H9 (cell line): ENCODE measurements at regions not wholly inside any gene's neighbourhood (a gene's known extent, or its start where the extent isn't known, plus 50 kb on each side); places are given as distances from the start of the nearest gene placed in this dataset.

ENCODE experiments used
- DNase-seq: peaks from one replicate; pipeline ENCODE4 v3.0.0-alpha.2; 2017
- H2AFZ ChIP-seq: one replicate; pipeline ENCODE4 v1.6.1; 2013; ENCODE audit warnings: mild to moderate bottlenecking, low read length, control low read depth, moderate library complexity
- H2AK5ac ChIP-seq: 2 replicates; pipeline ENCODE4 v1.6.1; 2013; ENCODE audit warnings: low read length, control low read depth, mixed read lengths; ENCODE audit not compliant: insufficient read length
- H2BK120ac ChIP-seq: one replicate; pipeline ENCODE4 v1.6.1; 2013; ENCODE audit warnings: low read depth, mild to moderate bottlenecking, low read length, control low read depth, inconsistent platforms; ENCODE audit not compliant: poor library complexity, severe bottlenecking
- H2BK12ac ChIP-seq: 2 replicates; pipeline ENCODE4 v1.6.1; 2013; ENCODE audit warnings: low read length, control low read depth, mixed read lengths, low read depth; ENCODE audit not compliant: insufficient read length
- H2BK15ac ChIP-seq: 2 replicates; pipeline ENCODE4 v1.6.1; 2013; ENCODE audit warnings: low read depth, low read length, control low read depth
- H2BK20ac ChIP-seq: one replicate; pipeline ENCODE4 v1.6.1; 2013; ENCODE audit warnings: low read depth, mild to moderate bottlenecking, low read length, control low read depth, inconsistent platforms; ENCODE audit not compliant: poor library complexity, severe bottlenecking
- H2BK5ac ChIP-seq: 2 replicates; pipeline ENCODE4 v1.6.1; 2013; ENCODE audit warnings: low read length, control low read depth, mixed read lengths; ENCODE audit not compliant: insufficient read length
- H3K14ac ChIP-seq: 2 replicates; pipeline ENCODE4 v1.6.1; 2013; ENCODE audit warnings: low read length, control low read depth; ENCODE audit not compliant: insufficient read depth
- H3K18ac ChIP-seq: 2 replicates; pipeline ENCODE4 v1.6.1; 2013; ENCODE audit warnings: low read depth, mild to moderate bottlenecking, mixed read lengths, low read length, control low read depth; ENCODE audit not compliant: insufficient read length
- H3K23ac ChIP-seq: 2 replicates; pipeline ENCODE4 v1.6.1; 2013; ENCODE audit warnings: low read length, control low read depth, mixed read lengths, low read depth; ENCODE audit not compliant: insufficient read length
- H3K23me2 ChIP-seq: 2 replicates; pipeline ENCODE4 v1.6.1; 2013; ENCODE audit warnings: low read depth, mild to moderate bottlenecking, mixed read lengths, low read length, control low read depth; ENCODE audit not compliant: insufficient read length, poor library complexity, severe bottlenecking
- H3K27ac ChIP-seq: 2 replicates; pipeline ENCODE4 v1.5.1; 2013; ENCODE audit warnings: low read length, control low read depth, mixed read lengths, low read depth; ENCODE audit not compliant: insufficient read length
- H3K27me3 ChIP-seq: 2 replicates; pipeline ENCODE4 v1.6.1; 2013; ENCODE audit warnings: low read length, control low read depth, inconsistent platforms; ENCODE audit not compliant: insufficient read depth
- H3K4ac ChIP-seq: 2 replicates; pipeline ENCODE4 v1.6.1; 2013; ENCODE audit warnings: low read depth, mild to moderate bottlenecking, control low read depth, inconsistent platforms, low read length, moderate library complexity
- H3K4me1 ChIP-seq: 2 replicates; pipeline ENCODE4 v1.6.1; 2013; ENCODE audit warnings: low read length, control low read depth, inconsistent platforms; ENCODE audit not compliant: insufficient read depth
- H3K4me2 ChIP-seq: 2 replicates; pipeline ENCODE4 v1.6.1; 2013; ENCODE audit warnings: low read length, control low read depth, mixed read lengths; ENCODE audit not compliant: insufficient read length, insufficient read depth
- H3K56ac ChIP-seq: 2 replicates; pipeline ENCODE4 v1.6.1; 2013; ENCODE audit warnings: low read depth, mild to moderate bottlenecking, mixed read lengths, low read length, control low read depth; ENCODE audit not compliant: insufficient read length
- H3K79me1 ChIP-seq: 2 replicates; pipeline ENCODE4 v1.6.1; 2013; ENCODE audit warnings: low read depth, mild to moderate bottlenecking, moderate library complexity, low read length, control low read depth, inconsistent platforms; ENCODE audit not compliant: insufficient read depth, poor library complexity, severe bottlenecking
- H3K79me2 ChIP-seq: 2 replicates; pipeline ENCODE4 v1.6.1; 2013; ENCODE audit warnings: low read length, control low read depth, inconsistent platforms; ENCODE audit not compliant: insufficient read depth
- H3K9ac ChIP-seq: 2 replicates; pipeline ENCODE4 v1.6.1; 2013; ENCODE audit warnings: low read length, control low read depth, mixed read lengths; ENCODE audit not compliant: insufficient read length; ENCODE audit errors: extremely low read depth
- H3K9me3 ChIP-seq: one replicate; pipeline ENCODE4 v1.6.1; 2013; ENCODE audit warnings: low read depth, low read length, inconsistent platforms; ENCODE audit not compliant: control insufficient read depth
- H3T11ph ChIP-seq: one replicate; pipeline ENCODE4 v1.6.1; 2013; ENCODE audit warnings: mild to moderate bottlenecking, low read length, control low read depth, inconsistent platforms
- H4K20me1 ChIP-seq: one replicate; pipeline ENCODE4 v1.6.1; 2013; ENCODE audit not compliant: control insufficient read depth, insufficient read length, insufficient read depth
- H4K5ac ChIP-seq: 2 replicates; pipeline ENCODE4 v1.6.1; 2013; ENCODE audit warnings: low read depth, mild to moderate bottlenecking, mixed read lengths, low read length, control low read depth; ENCODE audit not compliant: insufficient read length
- H4K8ac ChIP-seq: replicated peaks from 2 replicates; pipeline ENCODE4 v1.6.1; 2013; ENCODE audit warnings: low read length, control low read depth, mixed read lengths, low read depth; ENCODE audit not compliant: insufficient read length
- H4K91ac ChIP-seq: 2 replicates; pipeline ENCODE4 v1.6.1; 2013; ENCODE audit warnings: low read depth, mild to moderate bottlenecking, moderate library complexity, mixed read lengths, low read length, control low read depth; ENCODE audit not compliant: insufficient read length
- H3K27ac Mint-ChIP-seq, 3 experiments: 2 replicates in 2 of 3; 3 replicates in 1 of 3; pipeline ENCODE4 v1.8.0; 2020 to 2021; ENCODE audit warnings: mixed read lengths in 3 of 3, mild to moderate bottlenecking in 1 of 3, moderate library complexity in 1 of 3
- H3K27me3 Mint-ChIP-seq: 2 replicates; pipeline ENCODE4 v1.8.0; 2021; ENCODE audit warnings: low read depth, mild to moderate bottlenecking, moderate library complexity, mixed read lengths
- H3K36me3 Mint-ChIP-seq, 3 experiments: 2 replicates in 2 of 3; 3 replicates in 1 of 3; pipeline ENCODE4 v1.8.0; 2020 to 2021; ENCODE audit warnings: low read depth in 3 of 3, mixed read lengths in 3 of 3; ENCODE audit not compliant: insufficient read depth in 1 of 3
- H3K4me1 Mint-ChIP-seq, 2 experiments: 2 replicates each; pipeline ENCODE4 v1.8.0; 2020; ENCODE audit warnings: mixed read lengths in 2 of 2
- H3K4me3 Mint-ChIP-seq, 2 experiments: 2 replicates in 1 of 2; 3 replicates in 1 of 2; pipeline ENCODE4 v1.8.0; 2020 to 2021; ENCODE audit warnings: mild to moderate bottlenecking in 2 of 2, mixed read lengths in 2 of 2, moderate library complexity in 1 of 2
- H3K9me3 Mint-ChIP-seq, 2 experiments: 2 replicates in 1 of 2; 3 replicates in 1 of 2; pipeline ENCODE4 v1.8.0; 2020; ENCODE audit warnings: mild to moderate bottlenecking in 2 of 2, mixed read lengths in 2 of 2, moderate library complexity in 1 of 2
- WGBS: extraction: QIAGEN DNeasy Blood & Tissue Kit; methylation state at CpG from one replicate; pipeline ENCODE4 v1.1.7; 2013; ENCODE audit warnings: missing lambda C conversion rate, low lambda C conversion rate, mixed read lengths; ENCODE audit not compliant: insufficient read length; ENCODE audit errors: extremely low coverage; 5-methylcytosine and 5-hydroxymethylcytosine counted together
- TF ChIP-seq, protein P1 (sequence below): fragments of 200-600 bp; sonication (generic); conservative IDR thresholded peaks from 3 replicates; pipeline ENCODE4 v1.8.0; 2021; ENCODE audit warnings: antibody characterized with exemption, mild to moderate bottlenecking

DNA sequence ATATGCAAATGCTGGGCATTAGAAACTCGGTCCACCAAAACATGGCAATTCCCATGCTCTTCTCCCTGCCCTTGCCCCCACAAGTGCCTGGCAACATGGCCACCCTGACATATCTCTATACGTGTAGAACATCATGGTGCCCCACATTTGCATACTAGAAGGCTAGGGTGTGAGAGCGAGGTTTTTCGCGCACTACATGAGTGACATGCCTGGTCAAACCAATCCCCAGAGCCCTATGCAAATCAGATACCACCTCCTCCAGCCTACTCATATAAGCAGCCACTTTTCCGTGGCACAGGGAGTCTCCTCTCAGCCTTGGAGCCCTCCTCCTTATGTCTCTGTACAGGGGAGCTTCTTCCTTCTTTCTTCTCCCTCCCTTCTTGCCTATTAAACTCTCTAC lies 296.1 kb upstream of the GULP1 start:
- H3K23ac ChIP-seq = no peak overlapping the region
- no peak overlapping the region for H2BK120ac ChIP-seq
- H3K9ac ChIP-seq = no peak overlapping the region
- H3K4me1 ChIP-seq = peaks cover 19% of the 10 kb centered on the region
- no peak overlapping the region for H3K4ac ChIP-seq
- H3T11ph ChIP-seq = no peak overlapping the region
- DNase-seq = peak; percentile 53
- Mint-ChIP-seq H3K4me1 (peaks cover 57 to 77% of the 10 kb centered on the region in 2 experiments), H3K27me3 (no peaks in the 10 kb centered on the region), H3K4me3 (no peak overlapping the region), H3K9me3 (no peaks in the 10 kb centered on the region), H3K27ac (peak overlapping the region in 2 of 3 experiments; percentile 10 to 36; a peak in 1 of 7 replicates), H3K36me3 (no peaks in the 10 kb centered on the region)
- no peaks in the 10 kb centered on the region; the same call in 1 of the 2 replicates for H3K79me2 ChIP-seq
- no peaks in the 10 kb centered on the region for H3K23me2 ChIP-seq
- H3K14ac ChIP-seq = no peak overlapping the region
- TF ChIP-seq, protein P1, sequence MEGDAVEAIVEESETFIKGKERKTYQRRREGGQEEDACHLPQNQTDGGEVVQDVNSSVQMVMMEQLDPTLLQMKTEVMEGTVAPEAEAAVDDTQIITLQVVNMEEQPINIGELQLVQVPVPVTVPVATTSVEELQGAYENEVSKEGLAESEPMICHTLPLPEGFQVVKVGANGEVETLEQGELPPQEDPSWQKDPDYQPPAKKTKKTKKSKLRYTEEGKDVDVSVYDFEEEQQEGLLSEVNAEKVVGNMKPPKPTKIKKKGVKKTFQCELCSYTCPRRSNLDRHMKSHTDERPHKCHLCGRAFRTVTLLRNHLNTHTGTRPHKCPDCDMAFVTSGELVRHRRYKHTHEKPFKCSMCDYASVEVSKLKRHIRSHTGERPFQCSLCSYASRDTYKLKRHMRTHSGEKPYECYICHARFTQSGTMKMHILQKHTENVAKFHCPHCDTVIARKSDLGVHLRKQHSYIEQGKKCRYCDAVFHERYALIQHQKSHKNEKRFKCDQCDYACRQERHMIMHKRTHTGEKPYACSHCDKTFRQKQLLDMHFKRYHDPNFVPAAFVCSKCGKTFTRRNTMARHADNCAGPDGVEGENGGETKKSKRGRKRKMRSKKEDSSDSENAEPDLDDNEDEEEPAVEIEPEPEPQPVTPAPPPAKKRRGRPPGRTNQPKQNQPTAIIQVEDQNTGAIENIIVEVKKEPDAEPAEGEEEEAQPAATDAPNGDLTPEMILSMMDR = no peak
- no peak overlapping the region for H2AFZ ChIP-seq
- H3K56ac ChIP-seq = no peak overlapping the region
- H4K20me1 ChIP-seq = no peaks in the 10 kb centered on the region
- no peak overlapping the region for H4K91ac ChIP-seq
- H2BK12ac ChIP-seq = no peak overlapping the region
- H2BK5ac ChIP-seq = no peak overlapping the region
- no CpG with 5 or more reads among the region's 6 CpGs for WGBS
- H3K79me1 ChIP-seq = no peaks in the 10 kb centered on the region
- no peak overlapping the region for H2BK20ac ChIP-seq
- no peak overlapping the region for H3K4me2 ChIP-seq
- H3K27ac ChIP-seq = no peak overlapping the region
- no peak overlapping the region for H2BK15ac ChIP-seq
- H3K18ac ChIP-seq = no peak overlapping the region
- H3K9me3 ChIP-seq = no peaks in the 10 kb centered on the region
- H4K5ac ChIP-seq = no peak overlapping the region
- no peak overlapping the region for H2AK5ac ChIP-seq
- no peak overlapping the region for H4K8ac ChIP-seq
- H3K27me3 ChIP-seq = no peaks in the 10 kb centered on the region
